ENCODE measurements at regions not wholly inside any gene's neighbourhood (a gene's known extent, or its start where the extent isn't known, plus 50 kb on each side); places are given as distances from the start of the nearest gene placed in this dataset.

DNA sequence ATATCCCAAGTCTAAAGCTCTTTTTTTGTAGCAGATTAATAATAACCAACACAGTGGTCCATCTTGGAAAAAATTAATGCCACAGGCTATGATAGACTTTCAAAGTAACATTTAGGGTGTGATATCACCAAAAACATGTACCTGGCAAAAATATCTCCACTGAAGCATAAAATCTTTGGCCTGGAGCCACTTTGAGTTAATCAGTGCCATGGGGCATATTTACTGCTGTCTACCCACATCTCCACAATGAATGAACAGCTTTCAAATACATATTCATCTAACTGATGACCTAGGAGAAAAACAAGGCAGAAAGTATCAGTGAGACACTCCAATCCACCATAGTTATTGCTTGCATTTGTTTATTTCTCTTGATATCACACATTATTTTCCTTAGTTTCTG, 296.0 kb upstream of the MDFIC2 start:
- TF ChIP-seq, protein P1, sequence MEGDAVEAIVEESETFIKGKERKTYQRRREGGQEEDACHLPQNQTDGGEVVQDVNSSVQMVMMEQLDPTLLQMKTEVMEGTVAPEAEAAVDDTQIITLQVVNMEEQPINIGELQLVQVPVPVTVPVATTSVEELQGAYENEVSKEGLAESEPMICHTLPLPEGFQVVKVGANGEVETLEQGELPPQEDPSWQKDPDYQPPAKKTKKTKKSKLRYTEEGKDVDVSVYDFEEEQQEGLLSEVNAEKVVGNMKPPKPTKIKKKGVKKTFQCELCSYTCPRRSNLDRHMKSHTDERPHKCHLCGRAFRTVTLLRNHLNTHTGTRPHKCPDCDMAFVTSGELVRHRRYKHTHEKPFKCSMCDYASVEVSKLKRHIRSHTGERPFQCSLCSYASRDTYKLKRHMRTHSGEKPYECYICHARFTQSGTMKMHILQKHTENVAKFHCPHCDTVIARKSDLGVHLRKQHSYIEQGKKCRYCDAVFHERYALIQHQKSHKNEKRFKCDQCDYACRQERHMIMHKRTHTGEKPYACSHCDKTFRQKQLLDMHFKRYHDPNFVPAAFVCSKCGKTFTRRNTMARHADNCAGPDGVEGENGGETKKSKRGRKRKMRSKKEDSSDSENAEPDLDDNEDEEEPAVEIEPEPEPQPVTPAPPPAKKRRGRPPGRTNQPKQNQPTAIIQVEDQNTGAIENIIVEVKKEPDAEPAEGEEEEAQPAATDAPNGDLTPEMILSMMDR (IDR thresholded peaks at IDR 0.05): no peak
- no peak for TF ChIP-seq POLR2AphosphoS5 (IDR thresholded peaks at IDR 0.05)
- TF ChIP-seq POLR2A (IDR thresholded peaks at IDR 0.05): no peak

Data from sigmoid colon (tissue), 4 donors.